C4-2B (cell line): ENCODE measurements at regions not wholly inside any gene's neighbourhood (a gene's known extent, or its start where the extent isn't known, plus 50 kb on each side); places are given as distances from the start of the nearest gene placed in this dataset.

Experiments
- H3K27ac ChIP-seq: fragments of 450-650 bp; 2 replicates; pipeline ENCODE4 v1.5.1; 2017
- ZFX ChIP-seq: fragments of 450-650 bp; IDR thresholded peaks from 2 replicates; pipeline ENCODE4 v1.6.1; 2017
- TF ChIP-seq, protein P1 (sequence below): fragments of 450-650 bp; conservative IDR thresholded peaks from 2 replicates; pipeline ENCODE4 v1.5.1; 2017; ENCODE audit warnings: mild to moderate bottlenecking

- no peak overlapping the region for H3K27ac ChIP-seq
- TF ChIP-seq ZFX = no peak
- TF ChIP-seq, protein P1, sequence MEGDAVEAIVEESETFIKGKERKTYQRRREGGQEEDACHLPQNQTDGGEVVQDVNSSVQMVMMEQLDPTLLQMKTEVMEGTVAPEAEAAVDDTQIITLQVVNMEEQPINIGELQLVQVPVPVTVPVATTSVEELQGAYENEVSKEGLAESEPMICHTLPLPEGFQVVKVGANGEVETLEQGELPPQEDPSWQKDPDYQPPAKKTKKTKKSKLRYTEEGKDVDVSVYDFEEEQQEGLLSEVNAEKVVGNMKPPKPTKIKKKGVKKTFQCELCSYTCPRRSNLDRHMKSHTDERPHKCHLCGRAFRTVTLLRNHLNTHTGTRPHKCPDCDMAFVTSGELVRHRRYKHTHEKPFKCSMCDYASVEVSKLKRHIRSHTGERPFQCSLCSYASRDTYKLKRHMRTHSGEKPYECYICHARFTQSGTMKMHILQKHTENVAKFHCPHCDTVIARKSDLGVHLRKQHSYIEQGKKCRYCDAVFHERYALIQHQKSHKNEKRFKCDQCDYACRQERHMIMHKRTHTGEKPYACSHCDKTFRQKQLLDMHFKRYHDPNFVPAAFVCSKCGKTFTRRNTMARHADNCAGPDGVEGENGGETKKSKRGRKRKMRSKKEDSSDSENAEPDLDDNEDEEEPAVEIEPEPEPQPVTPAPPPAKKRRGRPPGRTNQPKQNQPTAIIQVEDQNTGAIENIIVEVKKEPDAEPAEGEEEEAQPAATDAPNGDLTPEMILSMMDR = no peak
These were observed 184.4 kb upstream of the NCAM1 start for GRCh38 chr11:112776834-112777233.

- TF ChIP-seq, protein P1 = no peak
- TF ChIP-seq ZFX = no peak
- H3K27ac ChIP-seq = no peak overlapping the region
These were observed 183.9 kb upstream of the NCAM1 start for GRCh38 chr11:112777283-112777751.

- no peak overlapping the region for H3K27ac ChIP-seq
- TF ChIP-seq, protein P1 = no peak
- TF ChIP-seq ZFX = no peak
These were observed 182.9 kb upstream of the NCAM1 start for GRCh38 chr11:112778091-112778876.

- no peak for TF ChIP-seq ZFX
- TF ChIP-seq, protein P1 = no peak
- no peak overlapping the region for H3K27ac ChIP-seq
These were observed 182.3 kb upstream of the NCAM1 start for GRCh38 chr11:112778877-112779266.

DNA sequence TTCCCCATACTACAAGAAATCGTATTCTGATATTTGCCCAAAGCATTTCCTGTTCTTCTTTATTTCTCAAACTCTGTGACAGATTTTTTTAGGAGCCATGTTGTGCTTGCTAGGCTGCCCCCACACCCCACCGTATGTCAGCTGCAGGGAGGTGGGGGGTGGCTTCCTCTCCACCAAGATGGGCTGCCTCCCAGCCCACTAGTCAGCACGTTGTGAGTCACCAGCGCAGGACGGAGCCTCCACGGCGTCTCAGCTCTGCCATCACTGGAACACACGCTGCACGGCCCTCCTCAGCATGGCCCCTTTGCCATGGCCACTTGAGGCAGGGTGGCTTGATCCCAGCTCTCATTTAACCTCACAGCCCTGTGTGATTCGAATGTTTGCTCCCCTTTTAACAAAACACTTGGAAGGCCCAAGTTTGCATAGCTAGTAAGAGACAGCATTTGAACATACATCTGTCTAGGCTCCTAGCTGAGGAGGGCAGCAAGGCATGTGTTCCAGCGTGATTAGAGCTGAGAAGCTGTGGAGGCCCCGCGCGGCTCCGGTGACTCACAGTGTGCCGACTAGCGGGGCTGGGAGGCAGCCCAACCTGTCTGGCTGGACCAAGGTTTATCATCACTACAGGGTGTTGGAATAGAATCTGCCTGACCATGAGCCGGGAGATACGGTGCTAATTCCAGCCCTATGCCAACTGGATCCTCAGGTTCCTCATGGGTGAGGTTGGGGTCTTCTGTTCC lies 180.7 kb upstream of the NCAM1 start:
- TF ChIP-seq, protein P1 = no peak
- TF ChIP-seq ZFX = no peak

GRCh38 chr11:112783945-112784322 lies 177.3 kb upstream of the NCAM1 start:
- no peak for TF ChIP-seq ZFX
- TF ChIP-seq, protein P1 = no peak
- H3K27ac ChIP-seq = no peak overlapping the region

More for the DNA sequence above, 180.7 kb upstream of the NCAM1 start:
- no peak overlapping the region for H3K27ac ChIP-seq
